ENCODE measurements at regions not wholly inside any gene's neighbourhood (a gene's known extent, or its start where the extent isn't known, plus 50 kb on each side); places are given as distances from the start of the nearest gene placed in this dataset.

DNA sequence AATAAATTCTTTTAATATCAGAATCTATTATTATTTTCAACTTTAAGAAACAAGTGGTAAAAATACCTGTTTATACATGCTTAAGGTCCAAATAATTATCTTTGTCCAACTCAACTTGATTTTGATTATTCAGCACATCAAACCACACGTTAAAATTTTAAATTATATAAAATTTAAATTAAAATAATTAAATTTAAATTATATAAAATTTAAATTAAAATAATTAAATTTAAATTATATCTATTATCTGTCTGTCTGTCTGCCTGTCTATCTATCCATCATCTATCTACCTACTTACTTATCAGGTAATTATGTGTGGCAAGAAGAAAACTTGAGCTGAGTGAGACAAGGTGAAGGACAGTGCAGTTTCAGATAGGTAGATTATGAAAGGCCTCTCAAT is 605.3 kb upstream of the RIOK2 start:
- Histone ChIP-seq H3K27ac (ENCODE audit: low read length) (no peak overlapping the region), H3K4me3 (ENCODE audit: low read length) (no peak overlapping the region), H3K36me3 (ENCODE audit: control insufficient read depth, insufficient read depth, low read length) (no peaks in the 10 kb centered on the region), H3K9me3 (ENCODE audit: control insufficient read depth, insufficient read depth, low read length) (no peaks in the 10 kb centered on the region), H3K27me3 (ENCODE audit: control insufficient read depth, insufficient read depth, low read length) (no peaks in the 10 kb centered on the region), H3K4me1 (ENCODE audit: control insufficient read depth, insufficient read depth, low read length) (no peaks in the 10 kb centered on the region)
- Mint-ChIP-seq H3K4me1 (no peaks in the 10 kb centered on the region), H3K27ac (no peak overlapping the region), H3K4me3 (no peak overlapping the region), H3K27me3 (ENCODE audit: low read depth in 2 of 2) (no peaks in the 10 kb centered on the region), H3K9me3 (peaks cover 14 to 17% of the 10 kb centered on the region in 2 donors), H3K36me3 (no peaks in the 10 kb centered on the region)
- DNase-seq (no peak), ATAC-seq (no peak)
- no CpG with 5 or more reads among the region's 1 CpG for WGBS (ENCODE audit: insufficient coverage)
- intact Hi-C loops (cut with micrococcal nuclease) = no loop called here
- TF ChIP-seq, protein P1, sequence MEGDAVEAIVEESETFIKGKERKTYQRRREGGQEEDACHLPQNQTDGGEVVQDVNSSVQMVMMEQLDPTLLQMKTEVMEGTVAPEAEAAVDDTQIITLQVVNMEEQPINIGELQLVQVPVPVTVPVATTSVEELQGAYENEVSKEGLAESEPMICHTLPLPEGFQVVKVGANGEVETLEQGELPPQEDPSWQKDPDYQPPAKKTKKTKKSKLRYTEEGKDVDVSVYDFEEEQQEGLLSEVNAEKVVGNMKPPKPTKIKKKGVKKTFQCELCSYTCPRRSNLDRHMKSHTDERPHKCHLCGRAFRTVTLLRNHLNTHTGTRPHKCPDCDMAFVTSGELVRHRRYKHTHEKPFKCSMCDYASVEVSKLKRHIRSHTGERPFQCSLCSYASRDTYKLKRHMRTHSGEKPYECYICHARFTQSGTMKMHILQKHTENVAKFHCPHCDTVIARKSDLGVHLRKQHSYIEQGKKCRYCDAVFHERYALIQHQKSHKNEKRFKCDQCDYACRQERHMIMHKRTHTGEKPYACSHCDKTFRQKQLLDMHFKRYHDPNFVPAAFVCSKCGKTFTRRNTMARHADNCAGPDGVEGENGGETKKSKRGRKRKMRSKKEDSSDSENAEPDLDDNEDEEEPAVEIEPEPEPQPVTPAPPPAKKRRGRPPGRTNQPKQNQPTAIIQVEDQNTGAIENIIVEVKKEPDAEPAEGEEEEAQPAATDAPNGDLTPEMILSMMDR (IDR thresholded peaks at IDR 0.05) = no peak

DNA sequence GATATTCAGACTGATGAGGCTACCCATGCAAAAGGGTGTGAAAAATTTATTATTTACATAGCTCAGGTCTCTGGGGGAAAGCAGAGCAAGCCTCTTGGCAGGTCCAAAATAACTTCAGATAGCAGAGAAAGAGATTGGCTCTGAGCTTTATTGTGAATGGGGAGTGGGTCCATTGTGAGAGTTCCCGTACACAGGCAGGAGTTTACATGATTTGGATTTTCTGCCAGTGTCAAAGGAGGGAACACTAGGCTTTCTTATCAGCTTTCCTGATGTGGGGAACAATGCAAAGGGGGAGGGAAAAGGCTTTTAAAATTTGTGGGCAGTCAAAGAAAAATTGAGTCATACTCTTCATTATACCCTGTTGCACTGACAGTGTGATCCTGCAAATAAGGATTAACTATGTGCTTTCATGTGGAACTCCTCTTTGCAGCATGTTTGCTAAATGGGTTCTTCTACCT is 615.0 kb upstream of the RIOK2 start:
- ATAC-seq (no peak), DNase-seq (no peak)
- TF ChIP-seq, protein P1 (IDR thresholded peaks at IDR 0.05) = no peak
- Histone ChIP-seq H3K27ac (ENCODE audit: low read length) (no peak overlapping the region), H3K4me1 (ENCODE audit: control insufficient read depth, insufficient read depth, low read length) (no peaks in the 10 kb centered on the region), H3K27me3 (ENCODE audit: control insufficient read depth, insufficient read depth, low read length) (no peaks in the 10 kb centered on the region), H3K4me3 (ENCODE audit: low read length) (no peak overlapping the region), H3K9me3 (ENCODE audit: control insufficient read depth, insufficient read depth, low read length) (peaks cover 10% of the 10 kb centered on the region), H3K36me3 (ENCODE audit: control insufficient read depth, insufficient read depth, low read length) (no peaks in the 10 kb centered on the region)
- H3K9me3 Mint-ChIP-seq = peaks cover 4 to 12% of the 10 kb centered on the region in 2 donors
- H3K36me3 Mint-ChIP-seq = no peaks in the 10 kb centered on the region
- intact Hi-C loops (cut with micrococcal nuclease) = no loop called here
- 80% methylated on average over 1 of the region's 1 CpG for WGBS (ENCODE audit: insufficient coverage)
- H3K4me1 Mint-ChIP-seq = no peaks in the 10 kb centered on the region
- no peak overlapping the region for H3K27ac Mint-ChIP-seq
- H3K27me3 Mint-ChIP-seq (ENCODE audit: low read depth in 2 of 2) = no peaks in the 10 kb centered on the region
- H3K4me3 Mint-ChIP-seq = no peak overlapping the region

DNA sequence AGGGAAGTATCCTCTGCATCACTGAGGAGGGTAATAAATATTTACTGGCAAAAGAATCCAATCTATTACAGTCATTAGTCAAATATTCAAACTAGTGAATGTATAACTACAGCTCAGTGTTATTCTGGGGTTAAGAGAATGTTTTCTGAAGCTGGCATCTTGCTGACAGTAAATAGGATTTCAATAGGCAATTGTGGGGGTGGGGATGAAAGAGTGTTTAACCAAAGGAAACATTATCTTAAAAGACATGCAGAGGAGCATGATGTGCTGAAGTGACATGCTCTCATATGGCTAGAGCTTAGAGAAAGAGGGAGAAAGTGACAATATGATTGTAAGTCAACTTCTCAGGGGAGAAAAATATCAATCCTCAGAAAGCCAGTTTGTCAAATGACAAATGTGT is 618.4 kb upstream of the RIOK2 start:
- Mint-ChIP-seq H3K27ac (no peak overlapping the region), H3K36me3 (no peaks in the 10 kb centered on the region), H3K9me3 (peaks cover 2 to 14% of the 10 kb centered on the region in 2 donors), H3K4me3 (no peak overlapping the region), H3K27me3 (ENCODE audit: low read depth in 2 of 2) (no peaks in the 10 kb centered on the region), H3K4me1 (no peaks in the 10 kb centered on the region)
- ATAC-seq = no peak
- Histone ChIP-seq H3K27ac (ENCODE audit: low read length) (no peak overlapping the region), H3K36me3 (ENCODE audit: control insufficient read depth, insufficient read depth, low read length) (no peaks in the 10 kb centered on the region), H3K4me1 (ENCODE audit: control insufficient read depth, insufficient read depth, low read length) (no peaks in the 10 kb centered on the region), H3K27me3 (ENCODE audit: control insufficient read depth, insufficient read depth, low read length) (no peaks in the 10 kb centered on the region), H3K4me3 (ENCODE audit: low read length) (no peak overlapping the region), H3K9me3 (ENCODE audit: control insufficient read depth, insufficient read depth, low read length) (peaks cover 10% of the 10 kb centered on the region)
- intact Hi-C loops (cut with micrococcal nuclease) = no loop called here
- TF ChIP-seq, protein P1 (IDR thresholded peaks at IDR 0.05) = no peak
- no peak for DNase-seq

DNA sequence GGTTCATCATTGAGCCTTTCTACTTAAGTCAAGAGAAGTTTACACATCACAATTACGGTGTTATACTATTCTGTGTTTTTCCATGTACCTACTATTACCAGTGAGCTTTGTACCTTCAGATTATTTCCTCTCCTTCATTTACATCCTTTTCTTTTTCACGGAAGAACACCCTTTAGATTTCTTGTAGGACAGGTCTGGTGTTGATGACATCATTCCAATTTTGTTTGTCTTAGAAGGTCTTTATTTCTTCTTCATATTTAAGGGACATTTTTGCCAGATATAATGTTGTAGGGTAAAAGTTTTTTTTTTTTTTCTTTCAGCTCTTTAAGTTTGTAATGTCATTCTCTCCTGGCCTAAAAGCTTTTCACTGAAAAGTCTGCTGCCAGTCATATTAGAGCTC is 637.1 kb upstream of the RIOK2 start:
- no peaks in the 10 kb centered on the region for H3K4me1 ChIP-seq (ENCODE audit: control insufficient read depth, insufficient read depth, low read length)
- no peaks in the 10 kb centered on the region for H3K36me3 Mint-ChIP-seq
- no peaks in the 10 kb centered on the region for H3K27me3 ChIP-seq (ENCODE audit: control insufficient read depth, insufficient read depth, low read length)
- H3K9me3 ChIP-seq (ENCODE audit: control insufficient read depth, insufficient read depth, low read length) = peaks cover 9% of the 10 kb centered on the region
- H3K27ac Mint-ChIP-seq = no peak overlapping the region
- H3K36me3 ChIP-seq (ENCODE audit: control insufficient read depth, insufficient read depth, low read length) = no peaks in the 10 kb centered on the region
- no peak overlapping the region for H3K27ac ChIP-seq (ENCODE audit: low read length)
- peaks cover 15 to 25% of the 10 kb centered on the region in 2 donors for H3K9me3 Mint-ChIP-seq
- H3K4me3 ChIP-seq (ENCODE audit: low read length) = no peak overlapping the region
- intact Hi-C loops (cut with micrococcal nuclease) = no loop called here
- TF ChIP-seq, protein P1 (IDR thresholded peaks at IDR 0.05) = no peak
- ATAC-seq (no peak), DNase-seq (no peak)
- H3K27me3 Mint-ChIP-seq (ENCODE audit: low read depth in 2 of 2) = no peaks in the 10 kb centered on the region
- WGBS (ENCODE audit: insufficient coverage) = 83% methylated on average over 1 of the region's 2 CpGs
- H3K4me1 Mint-ChIP-seq = no peaks in the 10 kb centered on the region
- H3K4me3 Mint-ChIP-seq = no peak overlapping the region
